T-helper 2 cell (primary cell): ENCODE measurements at regions not wholly inside any gene's neighbourhood (a gene's known extent, or its start where the extent isn't known, plus 50 kb on each side); places are given as distances from the start of the nearest gene placed in this dataset.
"Not testable (repeated sequence)": the region's sequence is repeated elsewhere in the genome, so short reads cannot be mapped to it uniquely, and the experiment has no call there.

Source experiments
- DNase-seq, 5 experiments: peaks; one replicate each; pipeline versions ENCODE4 v3.0.0 to v3.0.0-alpha.2; 2012 to 2022

GRCh38 chr4:30461218-30461617 is 259.0 kb upstream of the PCDH7 start:
- DNase-seq, result no peak

GRCh38 chr4:30462445-30463090 is 257.6 kb upstream of the PCDH7 start:
- no peak for DNase-seq

GRCh38 chr4:30471861-30472260 is 248.3 kb upstream of the PCDH7 start:
- DNase-seq, result no peak

- no peak for DNase-seq
These were observed 246.9 kb upstream of the PCDH7 start for GRCh38 chr4:30473225-30473624.

GRCh38 chr4:30495251-30495650 is 224.9 kb upstream of the PCDH7 start:
- DNase-seq, result no peak

GRCh38 chr4:30495651-30496310 is 224.4 kb upstream of the PCDH7 start:
- no peak for DNase-seq

- DNase-seq, result no peak
These were observed 208.4 kb upstream of the PCDH7 start for GRCh38 chr4:30511751-30512150.

GRCh38 chr4:30518211-30518610 is 202.0 kb upstream of the PCDH7 start:
- DNase-seq, result no peak

GRCh38 chr4:30525662-30526315 is 194.4 kb upstream of the PCDH7 start:
- no peak for DNase-seq

GRCh38 chr4:30535255-30535654 is 184.9 kb upstream of the PCDH7 start:
- no peak for DNase-seq

GRCh38 chr4:30536231-30536630 is 183.9 kb upstream of the PCDH7 start:
- DNase-seq, result no peak

GRCh38 chr4:30537456-30537855 is 182.7 kb upstream of the PCDH7 start:
- no peak for DNase-seq

GRCh38 chr4:30538794-30539193 is 181.4 kb upstream of the PCDH7 start:
- DNase-seq, result no peak

GRCh38 chr4:30543057-30543456 is 177.1 kb upstream of the PCDH7 start:
- DNase-seq, result no peak

GRCh38 chr4:30553151-30553550 is 167.0 kb upstream of the PCDH7 start:
- no peak for DNase-seq

GRCh38 chr4:30553706-30554105 is 166.5 kb upstream of the PCDH7 start:
- DNase-seq, result no peak

- no peak for DNase-seq
These were observed 164.4 kb upstream of the PCDH7 start for GRCh38 chr4:30555775-30556174.

GRCh38 chr4:30559481-30559880 is 160.7 kb upstream of the PCDH7 start:
- no peak for DNase-seq

GRCh38 chr4:30586850-30587249 is 133.3 kb upstream of the PCDH7 start:
- DNase-seq, result no peak

- DNase-seq, result not testable (repeated sequence)
These were observed 130.5 kb upstream of the PCDH7 start for GRCh38 chr4:30589669-30590068.

- no peak for DNase-seq
These were observed 119.7 kb upstream of the PCDH7 start for GRCh38 chr4:30600246-30601017.

GRCh38 chr4:30601070-30601865 is 118.9 kb upstream of the PCDH7 start:
- DNase-seq, result no peak
